Transverse colon (tissue), 4 donors: ENCODE measurements at regions not wholly inside any gene's neighbourhood (a gene's known extent, or its start where the extent isn't known, plus 50 kb on each side); places are given as distances from the start of the nearest gene placed in this dataset.

Experiments
- DNase-seq: peaks from one replicate; pipeline ENCODE4 v3.0.0-alpha.2; 2019
- H3K27ac ChIP-seq, 4 donors: fragments of 200-600 bp; sonication (generic); 2 replicates each; pipeline ENCODE4 v1.5.1; 2016 to 2018; ENCODE audit warnings: inconsistent platforms in 4 of 4
- H3K27me3 ChIP-seq: fragments of 200-600 bp; sonication (generic); 2 replicates; pipeline ENCODE4 v1.5.1; 2017; ENCODE audit warnings: inconsistent platforms
- H3K36me3 ChIP-seq, 4 donors: fragments of 200-600 bp; sonication (generic); 2 replicates each; pipeline ENCODE4 v1.5.1; 2017 to 2019; ENCODE audit warnings: inconsistent platforms in 4 of 4
- H3K4me1 ChIP-seq, 4 donors: fragments of 200-600 bp; sonication (generic); 2 replicates each; pipeline ENCODE4 v1.5.1; 2017 to 2020; ENCODE audit warnings: inconsistent platforms in 4 of 4
- H3K4me3 ChIP-seq, 4 donors: fragments of 200-600 bp; sonication (generic); 1 replicate in 1 of 4; 2 replicates in 3 of 4; pipeline versions ENCODE4 v1.5.1 to v1.6.1; 2017 to 2019; ENCODE audit warnings: inconsistent platforms in 4 of 4
- H3K9me3 ChIP-seq, 2 donors: fragments of 200-600 bp; sonication (generic); 2 replicates each; pipeline ENCODE4 v1.5.1; 2017 to 2019; ENCODE audit warnings: inconsistent platforms in 2 of 2
- EP300 ChIP-seq: sonication (generic); formaldehyde crosslinking; IDR thresholded peaks from one replicate; pipeline ENCODE4 v1.6.1; 2017; ENCODE audit warnings: antibody characterized with exemption, low read depth
- POLR2A ChIP-seq: fragments of 450-650 bp; IDR thresholded peaks from one replicate; pipeline ENCODE4 v1.6.1; 2016; ENCODE audit warnings: antibody characterized with exemption, mild to moderate bottlenecking, moderate library complexity
- POLR2AphosphoS5 ChIP-seq, 3 donors: sonication (generic); formaldehyde crosslinking; IDR thresholded peaks; one replicate each; pipeline ENCODE4 v1.6.1; 2016; ENCODE audit warnings: antibody characterized with exemption in 3 of 3
- WGBS, 2 donors: methylation state at CpG; one replicate each; pipeline ENCODE4 v1.1.5; 2018; ENCODE audit warnings: low coverage in 1 of 2; 5-methylcytosine and 5-hydroxymethylcytosine counted together
- in situ Hi-C, 4 donors: fragments of 200-750 bp; cut with MboI; loops; one replicate each; pipeline versions ENCODE4 v1.15.0 to v1.15.1; 2017; ENCODE audit warnings: low sequenced_read_pairs in 3 of 4, low pct_ligation_motif_present in 1 of 4, low pct_unique_long_range_greater_than_20kb in 1 of 4
- intact Hi-C: fragments of 100-400 bp; cut with DNase I; formaldehyde crosslinking; loops from one replicate; pipeline ENCODE4 v1.15.1; 2023; ENCODE audit warnings: low total_unique reads
- TF ChIP-seq, protein P1 (sequence below), 5 experiments: fragments of 200-600 bp in 3 of 5; fragments of 450-650 bp in 2 of 5; sonication (generic) in 3 of 5; IDR thresholded peaks; 1 replicate in 2 of 5; 2 replicates in 3 of 5; pipeline ENCODE4 v1.5.1; 2016 to 2017; ENCODE audit warnings: antibody characterized with exemption in 5 of 5, inconsistent platforms in 3 of 5, mild to moderate bottlenecking in 2 of 5, moderate library complexity in 1 of 5

DNA sequence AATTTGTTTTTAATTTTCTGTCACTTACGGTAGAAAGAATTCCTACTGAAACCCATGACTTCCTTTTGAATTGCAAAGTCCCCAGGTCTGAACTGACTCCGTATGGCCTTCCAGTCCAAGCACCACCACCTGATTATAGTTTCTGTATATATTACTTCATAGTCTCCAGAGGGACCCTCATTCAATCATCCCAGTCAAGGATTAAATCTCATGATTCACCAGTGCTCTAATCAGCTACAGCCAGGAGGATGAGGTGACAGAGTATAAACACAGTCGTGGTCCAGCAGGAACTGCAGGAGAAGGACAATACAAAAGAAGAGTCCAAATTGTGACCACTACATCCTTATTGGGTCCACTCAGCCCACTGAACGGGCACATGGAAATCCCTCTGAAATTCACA lies 418.9 kb upstream of the C16orf82 start:
- WGBS, 2 donors: 69% methylated on average over 4 of the region's 4 CpGs; no CpG with 5 or more reads in 1 of the 2 donors
- intact Hi-C loops: no loop called here
- H3K27ac ChIP-seq: no peak overlapping the region
- no peaks in the 10 kb centered on the region for H3K9me3 ChIP-seq
- no peak overlapping the region for H3K4me3 ChIP-seq
- H3K4me1 ChIP-seq: no peaks in the 10 kb centered on the region
- no peak for DNase-seq
- TF ChIP-seq POLR2AphosphoS5 (IDR thresholded peaks at IDR 0.05) (no peak), EP300 (no peak), POLR2A (no peak)
- TF ChIP-seq, protein P1, sequence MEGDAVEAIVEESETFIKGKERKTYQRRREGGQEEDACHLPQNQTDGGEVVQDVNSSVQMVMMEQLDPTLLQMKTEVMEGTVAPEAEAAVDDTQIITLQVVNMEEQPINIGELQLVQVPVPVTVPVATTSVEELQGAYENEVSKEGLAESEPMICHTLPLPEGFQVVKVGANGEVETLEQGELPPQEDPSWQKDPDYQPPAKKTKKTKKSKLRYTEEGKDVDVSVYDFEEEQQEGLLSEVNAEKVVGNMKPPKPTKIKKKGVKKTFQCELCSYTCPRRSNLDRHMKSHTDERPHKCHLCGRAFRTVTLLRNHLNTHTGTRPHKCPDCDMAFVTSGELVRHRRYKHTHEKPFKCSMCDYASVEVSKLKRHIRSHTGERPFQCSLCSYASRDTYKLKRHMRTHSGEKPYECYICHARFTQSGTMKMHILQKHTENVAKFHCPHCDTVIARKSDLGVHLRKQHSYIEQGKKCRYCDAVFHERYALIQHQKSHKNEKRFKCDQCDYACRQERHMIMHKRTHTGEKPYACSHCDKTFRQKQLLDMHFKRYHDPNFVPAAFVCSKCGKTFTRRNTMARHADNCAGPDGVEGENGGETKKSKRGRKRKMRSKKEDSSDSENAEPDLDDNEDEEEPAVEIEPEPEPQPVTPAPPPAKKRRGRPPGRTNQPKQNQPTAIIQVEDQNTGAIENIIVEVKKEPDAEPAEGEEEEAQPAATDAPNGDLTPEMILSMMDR (IDR thresholded peaks at IDR 0.05): no peak
- in situ Hi-C loops: no loop called here
- H3K27me3 ChIP-seq: no peaks in the 10 kb centered on the region
- no peaks in the 10 kb centered on the region for H3K36me3 ChIP-seq

DNA sequence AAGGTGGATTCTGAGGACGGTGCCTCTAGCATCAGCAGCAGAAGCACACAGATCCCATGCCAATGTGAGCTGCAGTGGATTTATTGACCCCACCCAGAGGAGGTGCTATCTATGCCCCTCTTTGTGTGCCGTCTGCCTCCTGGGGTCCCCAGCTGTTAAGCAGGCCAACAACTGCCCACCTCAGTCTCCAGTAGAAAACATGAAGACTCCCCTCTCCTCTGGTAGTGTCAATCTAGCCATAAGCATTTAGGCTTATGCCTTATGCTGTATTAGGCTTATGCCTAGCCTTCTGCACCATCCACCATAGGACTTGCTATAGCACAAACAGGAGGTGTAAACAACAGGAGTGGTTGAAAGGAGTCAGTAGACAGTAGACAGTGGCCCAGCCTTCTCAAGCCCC lies 417.9 kb upstream of the C16orf82 start:
- no peaks in the 10 kb centered on the region for H3K36me3 ChIP-seq
- no peaks in the 10 kb centered on the region for H3K9me3 ChIP-seq
- intact Hi-C loops: no loop called here
- H3K4me1 ChIP-seq: no peaks in the 10 kb centered on the region
- WGBS, 2 donors: 41% methylated on average over 2 of the region's 2 CpGs; no CpG with 5 or more reads in 1 of the 2 donors
- no peaks in the 10 kb centered on the region for H3K27me3 ChIP-seq
- in situ Hi-C loops: no loop called here
- TF ChIP-seq, protein P1 (IDR thresholded peaks at IDR 0.05): no peak
- TF ChIP-seq POLR2AphosphoS5 (IDR thresholded peaks at IDR 0.05) (no peak), EP300 (no peak), POLR2A (no peak)
- no peak for DNase-seq
- no peak overlapping the region for H3K27ac ChIP-seq
- H3K4me3 ChIP-seq: no peak overlapping the region

DNA sequence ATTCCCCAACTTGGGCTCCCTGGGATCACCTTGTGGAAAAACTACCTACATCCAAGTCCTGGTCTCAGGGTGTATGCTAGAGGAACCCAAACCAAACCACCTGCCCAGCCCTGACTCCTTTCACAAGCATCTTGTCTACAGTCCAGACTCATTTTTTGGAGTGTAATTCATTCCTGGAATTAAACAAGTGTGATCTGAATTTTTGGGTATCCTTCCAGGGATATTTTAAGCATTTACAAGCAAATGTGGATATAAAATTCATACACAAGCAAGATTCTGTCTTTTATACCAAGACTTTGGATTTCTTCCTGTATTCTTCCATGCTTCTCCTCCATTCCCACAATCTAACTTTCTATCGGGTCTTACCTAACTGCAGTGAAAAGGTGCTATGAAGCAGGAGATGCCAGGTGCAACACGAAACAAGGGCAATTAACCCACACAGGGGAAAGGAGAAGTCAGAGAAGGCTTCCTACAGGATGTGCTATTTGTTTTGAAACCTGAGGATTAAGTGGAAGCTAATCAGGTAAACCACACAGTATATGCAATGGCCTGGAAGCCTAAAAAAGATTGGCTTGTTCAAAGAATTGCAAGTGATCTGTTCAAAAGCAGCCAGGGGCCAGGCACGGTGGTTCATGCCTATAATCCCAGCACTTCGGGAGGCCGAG lies 417.2 kb upstream of the C16orf82 start:
- no peaks in the 10 kb centered on the region for H3K36me3 ChIP-seq
- DNase-seq: no peak
- H3K27ac ChIP-seq: no peak overlapping the region
- H3K4me1 ChIP-seq: no peaks in the 10 kb centered on the region
- no peaks in the 10 kb centered on the region for H3K9me3 ChIP-seq
- H3K4me3 ChIP-seq: no peak overlapping the region
- WGBS, 2 donors: 58 to 72% methylated on average over 4 to 5 of the region's 5 CpGs
- TF ChIP-seq POLR2AphosphoS5 (IDR thresholded peaks at IDR 0.05) (no peak), POLR2A (no peak), EP300 (no peak)
- TF ChIP-seq, protein P1 (IDR thresholded peaks at IDR 0.05): no peak
- in situ Hi-C loops: no loop called here
- no peaks in the 10 kb centered on the region for H3K27me3 ChIP-seq
- intact Hi-C loops: no loop called here

DNA sequence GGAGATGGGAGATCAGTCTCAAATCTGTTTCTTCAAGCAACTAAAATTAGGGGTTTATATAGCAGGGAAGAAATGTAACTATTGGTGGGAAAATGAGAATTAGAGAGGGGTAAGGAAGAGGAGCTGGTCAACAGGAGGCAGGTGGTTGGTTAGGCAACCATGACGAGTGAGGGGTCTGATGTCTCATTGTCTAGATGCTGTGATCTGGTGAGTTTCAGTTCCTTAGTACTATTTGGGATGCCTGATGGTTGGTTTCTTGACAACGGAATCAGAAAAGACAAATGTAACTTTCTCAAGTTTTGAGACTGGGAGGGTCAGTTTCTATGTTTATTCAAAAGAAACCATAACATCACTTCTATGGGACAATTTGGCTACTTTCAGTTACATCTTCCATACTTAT lies 415.3 kb upstream of the C16orf82 start:
- Histone ChIP-seq H3K4me3 (no peak overlapping the region), H3K4me1 (no peaks in the 10 kb centered on the region), H3K27ac (no peak overlapping the region), H3K27me3 (no peaks in the 10 kb centered on the region), H3K9me3 (no peaks in the 10 kb centered on the region), H3K36me3 (no peaks in the 10 kb centered on the region)
- no peak for TF ChIP-seq EP300
- in situ Hi-C loops: no loop called here
- WGBS, 2 donors: 71 to 89% methylated on average over 2 of the region's 2 CpGs
- intact Hi-C loops: no loop called here
- DNase-seq: no peak

DNA sequence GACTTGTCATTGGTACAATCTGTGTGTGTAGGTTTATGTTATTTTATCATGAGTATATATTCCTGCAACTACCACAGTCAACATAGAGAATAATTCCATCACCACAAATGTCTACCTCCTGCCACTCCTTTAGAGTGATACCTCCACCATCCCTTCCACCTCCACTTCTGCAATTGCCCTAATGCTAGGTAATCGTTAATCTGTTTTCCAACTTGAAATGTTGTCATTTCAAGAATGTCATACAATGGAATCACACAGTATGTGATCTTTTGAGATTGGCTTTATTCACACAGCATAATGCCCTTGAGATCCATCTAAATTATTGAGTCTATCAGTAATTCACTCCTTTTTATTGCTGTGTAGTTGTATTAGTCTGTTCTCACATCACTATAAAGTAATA lies 414.8 kb upstream of the C16orf82 start:
- H3K36me3 ChIP-seq: no peaks in the 10 kb centered on the region
- no peak overlapping the region for H3K27ac ChIP-seq
- no peak overlapping the region for H3K4me3 ChIP-seq
- WGBS, 2 donors: 80 to 84% methylated on average over 1 of the region's 1 CpG
- intact Hi-C loops (no loop called here), in situ Hi-C loops (no loop called here)
- H3K4me1 ChIP-seq: no peaks in the 10 kb centered on the region
- no peak for DNase-seq
- no peaks in the 10 kb centered on the region for H3K9me3 ChIP-seq
- no peaks in the 10 kb centered on the region for H3K27me3 ChIP-seq
- TF ChIP-seq EP300: no peak
- TF ChIP-seq POLR2A: no peak
- TF ChIP-seq POLR2AphosphoS5 (IDR thresholded peaks at IDR 0.05): no peak
